Endometrial microvascular endothelial cells (primary cell): ENCODE measurements at regions not wholly inside any gene's neighbourhood (a gene's known extent, or its start where the extent isn't known, plus 50 kb on each side); places are given as distances from the start of the nearest gene placed in this dataset.

Experiments used
- in situ Hi-C: cut with HindIII; loops from 2 replicates; pipeline ENCODE4 v1.10.0; 2017; ENCODE audit warnings: low sequenced_read_pairs, low pct_unique_long_range_greater_than_20kb; ENCODE audit errors: inconsistent ontology term

- in situ Hi-C loops: no loop called here
Observed at GRCh38 chr4:169826634-169827187, 69.0 kb upstream of the HPF1 start.

DNA sequence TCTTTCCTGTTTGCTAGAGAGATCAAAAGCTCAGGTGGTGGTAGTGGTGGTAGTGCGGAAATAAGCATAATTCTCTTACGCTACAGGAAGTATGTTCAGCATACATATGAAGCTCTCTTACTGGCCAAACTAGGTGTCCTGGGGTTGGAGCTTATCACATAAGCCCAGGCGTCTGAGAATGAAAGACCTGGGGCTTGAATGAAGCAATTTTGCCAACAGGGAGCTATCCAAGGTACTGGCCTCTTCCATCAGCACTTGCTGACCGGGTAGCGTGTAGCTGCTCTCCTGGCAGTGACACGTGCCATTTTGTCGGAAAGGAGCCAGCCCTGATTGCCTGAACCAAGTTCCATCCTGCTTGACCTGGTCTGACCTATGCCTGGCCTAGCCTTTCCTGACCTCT, 65.9 kb upstream of the HPF1 start:
- in situ Hi-C loops: loop anchor here (25.0 kb wide), 1 partner anchor 214 kb away; the partner anchor contains the start of gene MFAP3L

- in situ Hi-C loops: loop anchor here (25.0 kb wide), 1 partner anchor 216 kb away; the partner anchor contains the start of gene MFAP3L
Observed at GRCh38 chr4:169821402-169821801, 63.7 kb upstream of the HPF1 start.

- in situ Hi-C loops: loop anchor here (25.0 kb wide), 1 partner anchor 219 kb away; the partner anchor contains the start of gene MFAP3L
Observed at GRCh38 chr4:169818063-169818679, 60.4 kb upstream of the HPF1 start.

GRCh38 chr4:169815606-169816005, 57.9 kb upstream of the HPF1 start:
- in situ Hi-C loops: loop anchor here (25.0 kb wide), 1 partner anchor 222 kb away; the partner anchor contains the start of gene MFAP3L

DNA sequence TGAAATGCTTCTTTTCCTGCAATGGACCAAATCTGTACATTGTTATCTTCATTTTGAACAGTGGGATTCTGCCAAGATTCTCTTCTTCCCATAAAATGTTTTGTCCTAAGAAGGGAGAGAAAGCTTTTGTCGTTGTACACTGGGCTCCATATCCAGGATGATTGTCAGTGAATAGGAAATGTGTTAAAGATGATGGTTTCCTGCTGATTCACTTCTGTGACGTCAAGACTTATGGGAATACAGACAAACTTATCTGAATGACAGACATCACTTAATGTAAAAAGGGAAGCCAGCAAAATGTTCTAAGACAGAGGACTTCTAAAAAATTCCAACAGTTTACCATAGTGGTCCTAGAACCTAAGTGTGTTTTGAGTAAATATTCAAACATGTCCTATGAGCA, 53.7 kb upstream of the HPF1 start:
- in situ Hi-C loops: loop anchor here (25.0 kb wide), 1 partner anchor 226 kb away; the partner anchor contains the start of gene MFAP3L

GRCh38 chr4:169810325-169811323, 52.9 kb upstream of the HPF1 start:
- in situ Hi-C loops: loop anchor here (25.0 kb wide), 1 partner anchor 227 kb away; the partner anchor contains the start of gene MFAP3L

DNA sequence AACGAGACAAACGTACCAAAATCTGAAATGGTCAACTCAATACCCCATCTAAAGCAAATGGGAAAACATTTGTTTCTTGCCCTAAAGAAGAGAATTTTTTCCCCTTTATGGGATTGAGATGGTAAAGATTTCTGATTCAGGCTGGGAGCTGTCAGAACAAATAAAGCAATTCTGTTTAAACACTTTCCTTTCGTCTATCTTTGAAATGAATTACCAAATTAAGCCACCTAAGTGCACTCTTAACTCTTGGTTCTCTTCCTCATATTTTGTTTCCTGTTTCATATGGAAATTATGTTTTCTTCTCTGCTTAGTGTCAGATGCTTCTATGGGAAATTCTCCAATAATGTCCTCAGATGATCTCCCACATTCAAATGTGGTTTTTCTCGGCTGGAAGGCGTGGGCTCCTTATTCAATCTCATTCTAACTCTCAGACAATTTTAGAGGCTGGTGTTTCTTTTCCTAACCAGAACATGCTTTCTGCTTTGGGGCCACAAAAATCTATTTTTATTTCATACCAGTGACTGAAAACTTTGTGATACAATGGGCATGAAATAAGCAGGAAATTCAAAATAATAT, 50.3 kb upstream of the HPF1 start:
- in situ Hi-C loops: loop anchor here (25.0 kb wide), 1 partner anchor 229 kb away; the partner anchor contains the start of gene MFAP3L
